ENCODE measurements at regions not wholly inside any gene's neighbourhood (a gene's known extent, or its start where the extent isn't known, plus 50 kb on each side); places are given as distances from the start of the nearest gene placed in this dataset.
A peak's percentile ranks its signal among the peaks of the same experiment; 100 is the strongest.

GRCh38 chr2:187654535-187654934, 100.3 kb upstream of the TFPI start:
- Histone ChIP-seq H3K4me3 (ENCODE audit: extremely low read depth in 1 of 4, insufficient read depth in 2 of 4, low read depth in 3 of 4, low read length in 4 of 4) (no peak overlapping the region), H3K36me3 (ENCODE audit: control insufficient read depth in 2 of 4, insufficient read depth in 4 of 4, low read length in 3 of 4) (0 out of 8 replicates have a peak, but pooled peaks cover 0 to 4% (median 0%) of the 10 kb centered on the region in 4 experiments), H3K56ac (replicated peaks; ENCODE audit: insufficient read length, low read depth, low read length) (no peak overlapping the region), H3K23me2 (ENCODE audit: low read depth, low read length) (no peaks in the 10 kb centered on the region), H3K23ac (ENCODE audit: insufficient read length) (no peak overlapping the region), H2BK120ac (replicated peaks; ENCODE audit: low read depth, low read length) (no peak overlapping the region), H2AFZ (ENCODE audit: low read length) (peak overlapping the region; percentile 56; the same call in 1 of the 2 replicates), H3K14ac (ENCODE audit: insufficient read length) (no peak overlapping the region), H3K9ac (replicated peaks in 1 of 4; ENCODE audit: extremely low read depth in 1 of 4, low read depth in 3 of 4, low read length in 3 of 4) (no peak overlapping the region), H3K18ac (ENCODE audit: extremely low read depth, low read length) (no peak overlapping the region), H2BK15ac (ENCODE audit: low read length) (no peak overlapping the region), H2BK20ac (ENCODE audit: low read length) (no peak overlapping the region), H3K79me2 (ENCODE audit: control insufficient read depth in 1 of 2, insufficient read depth in 2 of 2, low read length in 2 of 2) (no peaks in the 10 kb centered on the region), H4K5ac (ENCODE audit: insufficient read length, low read depth, low read length) (peak overlapping the region; percentile 48), H2AK5ac (ENCODE audit: low read depth, low read length) (no peak overlapping the region), H2BK12ac (ENCODE audit: low read depth, low read length) (no peak overlapping the region), H3K27me3 (replicated peaks in 1 of 4; ENCODE audit: control insufficient read depth in 3 of 4, extremely low read depth in 1 of 4, insufficient read depth in 3 of 4, low read length in 3 of 4) (no peaks in the 10 kb centered on the region), H4K20me1 (replicated peaks in 1 of 2; ENCODE audit: control insufficient read depth in 1 of 2, insufficient read depth in 2 of 2, low read length in 2 of 2) (no peaks in the 10 kb centered on the region), H3K79me1 (ENCODE audit: low read depth, low read length) (no peaks in the 10 kb centered on the region), H3K27ac (ENCODE audit: low read depth, low read length) (no peak overlapping the region), H4K8ac (ENCODE audit: extremely low read depth, insufficient read depth, low read length) (no peak overlapping the region), H4K91ac (replicated peaks; ENCODE audit: insufficient read length, low read length) (no peak overlapping the region), H2BK5ac (ENCODE audit: low read depth, low read length) (no peak overlapping the region), H3K4me1 (replicated peaks in 1 of 4; ENCODE audit: control insufficient read depth in 3 of 4, insufficient read depth in 4 of 4, low read length in 3 of 4) (peaks cover 0 to 8% (median 0%) of the 10 kb centered on the region in 4 experiments; a peak in 2 of 7 replicates), H3K9me3 (ENCODE audit: insufficient read depth in 2 of 2, low read depth in 1 of 2, low read length in 1 of 2) (no peaks in the 10 kb centered on the region), H3K4me2 (ENCODE audit: insufficient read depth in 1 of 2, low read depth in 2 of 2, low read length in 2 of 2) (peak overlapping the region in 1 of 2 experiments; percentile 43; a peak in 1 of 4 replicates), H3K4ac (replicated peaks; ENCODE audit: insufficient read length, low read depth, low read length) (no peak overlapping the region)
- no peak for FAIRE-seq
- TF ChIP-seq EP300 (IDR thresholded peaks at IDR 0.05; ENCODE audit: borderline replicate concordance in 1 of 2, low read depth in 2 of 2, low read length in 2 of 2) (no peak), TAF7 (optimal IDR thresholded peaks at IDR 0.05; ENCODE audit: borderline replicate concordance, low read depth, low read length) (no peak), EZH2 (IDR thresholded peaks at IDR 0.05; ENCODE audit: low read depth, low read length, severe bottlenecking) (no peak), POLR2A (IDR thresholded peaks at IDR 0.05; ENCODE audit: control extremely low read depth in 1 of 2, low read depth in 2 of 2, low read length in 2 of 2) (no peak), JUN (IDR thresholded peaks at IDR 0.05; ENCODE audit: low read depth, low read length) (no peak), RNF2 (IDR thresholded peaks at IDR 0.05; ENCODE audit: borderline replicate concordance, low read depth, low read length, missing control alignments, poor library complexity, severe bottlenecking) (no peak), BCL11A (IDR thresholded peaks at IDR 0.05; ENCODE audit: low read depth in 2 of 2, low read length in 2 of 2) (no peak), POU5F1 (IDR thresholded peaks at IDR 0.05; ENCODE audit: low read depth, low read length) (no peak)
- 84% methylated on average over 4 of the region's 4 CpGs; no CpG with 5 or more reads in 1 of the 2 experiments for WGBS, 2 experiments (ENCODE audit: extremely low coverage in 1 of 2, insufficient coverage in 1 of 2, insufficient read length in 1 of 2, insufficient replicate concordance in 2 of 2, low coverage in 1 of 2, low lambda C conversion rate in 2 of 2, missing lambda C conversion rate in 1 of 2)
- no peak for DNase-seq (ENCODE audit: low read depth in 1 of 2, low spot score in 2 of 2)
- ChIA-PET CTCF (ENCODE audit: partially characterized antibody) (interaction anchor here (0.8 to 2.4 kb wide), 4 partner anchors 9 to 155 kb away, joined by 3 to 9 read pairs (median 5); no protein-coding TSS in a partner anchor), POLR2A (ENCODE audit: partially characterized antibody) (no interaction called here)

All from H1 (cell line).